Ovary (tissue), 7 donors: ENCODE measurements at regions not wholly inside any gene's neighbourhood (a gene's known extent, or its start where the extent isn't known, plus 50 kb on each side); places are given as distances from the start of the nearest gene placed in this dataset.

Source experiments
- DNase-seq, 5 donors: peaks; one replicate each; pipeline ENCODE4 v3.0.0-alpha.2; 2019 to 2020
- H3K27ac ChIP-seq, 2 donors: fragments of 200-600 bp; one replicate each; pipeline versions ENCODE4 v1.5.1 to v1.8.0; 2019 to 2022
- H3K27me3 ChIP-seq: fragments of 200-600 bp; one replicate; pipeline ENCODE4 v1.8.0; 2022
- H3K36me3 ChIP-seq: fragments of 200-600 bp; sonication (generic); one replicate; pipeline ENCODE4 v1.5.1; 2019
- H3K4me1 ChIP-seq: one replicate; pipeline ENCODE4 v1.8.1; 2013; ENCODE audit warnings: mild to moderate bottlenecking, moderate library complexity; ENCODE audit not compliant: insufficient read depth
- H3K4me3 ChIP-seq: fragments of 200-600 bp; sonication (generic); one replicate; pipeline ENCODE4 v1.5.1; 2017
- H3K9me3 ChIP-seq, 2 donors: fragments of 200-600 bp in 1 of 2; sonication (generic) in 1 of 2; one replicate each; pipeline versions ENCODE4 v1.5.1 to v1.8.1; 2013 to 2019; ENCODE audit warnings: mild to moderate bottlenecking in 1 of 2, moderate library complexity in 1 of 2
- CTCF ChIP-seq, 3 donors: fragments of 450-650 bp in 2 of 3; fragments of 200-600 bp in 1 of 3; IDR thresholded peaks; one replicate each; pipeline versions ENCODE4 v1.5.1 to v1.8.0; 2016 to 2022; ENCODE audit warnings: antibody characterized with exemption in 3 of 3, mild to moderate bottlenecking in 1 of 3
- EP300 ChIP-seq: sonication (generic); formaldehyde crosslinking; IDR thresholded peaks from one replicate; pipeline ENCODE4 v1.6.1; 2017; ENCODE audit warnings: antibody characterized with exemption
- POLR2A ChIP-seq: fragments of 450-650 bp; IDR thresholded peaks from one replicate; pipeline ENCODE4 v1.6.1; 2017; ENCODE audit warnings: antibody characterized with exemption, mild to moderate bottlenecking, moderate library complexity
- WGBS, 3 donors: extraction: QIAGEN DNeasy Blood & Tissue Kit in 1 of 3; methylation state at CpG; one replicate each; pipeline versions ENCODE4 v1.1.5 to v1.1.7; 2013 to 2017; 5-methylcytosine and 5-hydroxymethylcytosine counted together
- intact Hi-C, 4 donors: fragments of 100-400 bp; cut with DNase I; formaldehyde crosslinking; loops; one replicate each; pipeline versions ENCODE4 v1.11.0 to v1.15.1; 2022 to 2023
- donor health status: DM: no; HTN: no; CAD: no; lungs with moderate emphysema.
- donor health status: DM: no; HTN: no; CAD: no.
- donor health status: Bipolar disorder and iron deficiency.
- donor health status: DM: no; HTN: no; CAD: no.
- donor health status: DM: yes; HTN: yes; CAD: no.

GRCh38 chrX:8037593-8038348 lies 110.6 kb upstream of the PNPLA4 start:
- TF ChIP-seq CTCF (IDR thresholded peaks at IDR 0.05) (no peak), EP300 (no peak), POLR2A (no peak)
- Histone ChIP-seq H3K4me3 (no peak overlapping the region), H3K36me3 (no peaks in the 10 kb centered on the region), H3K4me1 (no peaks in the 10 kb centered on the region), H3K27ac (no peak overlapping the region), H3K27me3 (no peaks in the 10 kb centered on the region), H3K9me3 (no peaks in the 10 kb centered on the region)
- 39 to 59% (median 52%) methylated on average over 8 of the region's 8 CpGs for WGBS, 3 donors
- no peak for DNase-seq
- intact Hi-C loops, result no loop called here

GRCh38 chrX:8036914-8037313 lies 109.7 kb upstream of the PNPLA4 start:
- no peak overlapping the region for H3K4me3 ChIP-seq
- TF ChIP-seq POLR2A, result no peak
- TF ChIP-seq CTCF (IDR thresholded peaks at IDR 0.05), result no peak
- TF ChIP-seq EP300, result no peak
- H3K4me1 ChIP-seq, result no peaks in the 10 kb centered on the region
- no peaks in the 10 kb centered on the region for H3K36me3 ChIP-seq
- DNase-seq, result no peak
- intact Hi-C loops, result no loop called here
- no peaks in the 10 kb centered on the region for H3K9me3 ChIP-seq
- no peaks in the 10 kb centered on the region for H3K27me3 ChIP-seq
- WGBS, 3 donors, result 32 to 45% (median 38%) methylated on average over 4 of the region's 4 CpGs
- H3K27ac ChIP-seq, result no peak overlapping the region

DNA sequence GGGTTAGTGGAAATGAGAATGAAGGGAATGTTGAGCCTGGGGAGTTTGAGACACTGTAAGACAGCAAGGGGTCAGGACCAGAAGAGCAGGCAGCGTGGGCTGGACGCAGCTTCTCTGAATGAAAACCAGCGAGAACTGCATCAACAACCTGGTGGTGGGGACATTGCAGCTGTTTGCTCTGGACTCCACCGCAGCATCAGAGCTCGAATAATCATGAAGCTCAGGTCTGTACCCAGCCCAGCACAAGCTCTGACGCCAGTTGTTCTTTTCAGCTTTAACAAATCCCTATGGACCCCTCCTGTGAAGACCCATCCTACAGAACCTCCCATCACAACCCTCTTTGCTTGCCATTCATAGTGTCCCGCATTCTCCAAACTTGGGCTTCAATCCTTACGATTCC lies 106.8 kb upstream of the PNPLA4 start:
- 59 to 73% (median 68%) methylated on average over 8 of the region's 8 CpGs for WGBS, 3 donors
- intact Hi-C loops, result no loop called here

GRCh38 chrX:8033175-8033574 lies 106.0 kb upstream of the PNPLA4 start:
- no peaks in the 10 kb centered on the region for H3K27me3 ChIP-seq
- intact Hi-C loops, result no loop called here
- H3K4me1 ChIP-seq, result no peaks in the 10 kb centered on the region
- DNase-seq, result no peak
- H3K27ac ChIP-seq, result no peak overlapping the region
- WGBS, 3 donors, result 77 to 88% (median 86%) methylated on average over 4 of the region's 4 CpGs
- H3K4me3 ChIP-seq, result no peak overlapping the region
- TF ChIP-seq CTCF (IDR thresholded peaks at IDR 0.05) (no peak), EP300 (no peak), POLR2A (no peak)
- H3K36me3 ChIP-seq, result no peaks in the 10 kb centered on the region
- no peaks in the 10 kb centered on the region for H3K9me3 ChIP-seq

More for the DNA sequence above, 106.8 kb upstream of the PNPLA4 start:
- Histone ChIP-seq H3K27me3 (no peaks in the 10 kb centered on the region), H3K36me3 (no peaks in the 10 kb centered on the region), H3K9me3 (no peaks in the 10 kb centered on the region), H3K27ac (no peak overlapping the region), H3K4me1 (no peaks in the 10 kb centered on the region), H3K4me3 (no peak overlapping the region)
- no peak for TF ChIP-seq EP300
- TF ChIP-seq POLR2A, result no peak
- TF ChIP-seq CTCF (IDR thresholded peaks at IDR 0.05), result no peak
- no peak for DNase-seq
